A549 (cell line): ENCODE measurements at regions not wholly inside any gene's neighbourhood (a gene's known extent, or its start where the extent isn't known, plus 50 kb on each side); places are given as distances from the start of the nearest gene placed in this dataset.

ENCODE experiments used
- ATAC-seq, 2 experiments: fragments of 200-7000 bp in 1 of 2; fragments of >200 bp in 1 of 2; cut with Nextera tagmentation in 1 of 2; cut with Tn5 transposase in 1 of 2; 3 replicates each; pipeline versions ENCODE4 v1.8.0 to v1.9.1; 2018 to 2020; ENCODE audit warnings: mild to moderate bottlenecking in 1 of 2, moderate library complexity in 1 of 2
- CTCF ChIA-PET: fragments of 300-600 bp; sonication (Branson Sonifier 250); formaldehyde crosslinking; extraction: SDS; loops from one replicate; lab custom pipeline; 2021; ENCODE audit warnings: antibody characterized with exemption, inconsistent platforms; lab: Yijun Ruan, JAX
- POLR2A ChIA-PET: fragments of 350-600 bp; formaldehyde crosslinking; extraction: SDS; loops from one replicate; lab custom pipeline; 2021; ENCODE audit warnings: antibody characterized with exemption, inconsistent platforms; lab: Yijun Ruan, JAX
- DNase-seq, 2 experiments: peaks; one replicate each; pipeline versions ENCODE4 v3.0.0 to v3.0.0-alpha.2; 2011 to 2016; ENCODE audit warnings: low read depth in 1 of 2, low spot score in 1 of 2
- FAIRE-seq: peaks from 2 replicates; lab custom pipeline; 2011; peaks lifted over from hg19 to GRCh38; lab: Jason Lieb, UNC
- H3K27ac ChIP-seq, 2 experiments: fragments of >200 bp; sonication (Bioruptor Twin); formaldehyde crosslinking; 3 replicates each; pipeline ENCODE4 v1.5.1; 2016 to 2017
- H3K4me1 ChIP-seq: fragments of >200 bp; sonication (Bioruptor Twin); formaldehyde crosslinking; 3 replicates; pipeline ENCODE4 v1.6.1; 2016
- H3K4me2 ChIP-seq: fragments of >200 bp; sonication (Bioruptor Twin); formaldehyde crosslinking; 3 replicates; pipeline ENCODE4 v1.6.1; 2016
- H3K4me3 ChIP-seq: fragments of >200 bp; sonication (Bioruptor Twin); formaldehyde crosslinking; 3 replicates; pipeline ENCODE4 v1.5.1; 2016
- H3K9me3 ChIP-seq: fragments of >200 bp; sonication (Bioruptor Twin); formaldehyde crosslinking; 3 replicates; pipeline ENCODE4 v1.6.1; 2016
- BHLHE40 ChIP-seq: IDR thresholded peaks from 2 replicates; pipeline ENCODE4 v1.6.1; 2012; ENCODE audit warnings: low read depth, low read length, inconsistent platforms
- EHF ChIP-seq: fragments of 250-450 bp; sonication (Bioruptor Pico); IDR thresholded peaks from 2 replicates; pipeline ENCODE4 v1.5.0; 2020; ENCODE audit warnings: mild to moderate bottlenecking
- EHMT2 ChIP-seq: fragments of 200-600 bp; sonication (generic); IDR thresholded peaks from 2 replicates; pipeline ENCODE4 v1.6.1; 2016; ENCODE audit warnings: antibody characterized with exemption, low read depth, mild to moderate bottlenecking, moderate library complexity
- ELK1 ChIP-seq: fragments of 150-350 bp; IDR thresholded peaks from 2 replicates; pipeline ENCODE4 v1.6.1; 2014; ENCODE audit warnings: low read depth, mild to moderate bottlenecking, low read length
- ESRRA ChIP-seq: fragments of 150-350 bp; IDR thresholded peaks from 2 replicates; pipeline ENCODE4 v1.6.1; 2014; ENCODE audit warnings: mild to moderate bottlenecking, low read length, borderline replicate concordance
- FOSB ChIP-seq: fragments of 250-450 bp; sonication (Bioruptor Pico); IDR thresholded peaks from 2 replicates; pipeline ENCODE4 v1.5.0; 2020; ENCODE audit warnings: mild to moderate bottlenecking, moderate library complexity
- FOSL2 ChIP-seq, 2 experiments: fragments of 450-650 bp in 1 of 2; fragments of >200 bp in 1 of 2; sonication (Bioruptor Twin) in 1 of 2; formaldehyde crosslinking; IDR thresholded peaks; 2 replicates each; pipeline versions ENCODE4 v1.5.0 to v1.6.1; 2016 to 2020; ENCODE audit warnings: mild to moderate bottlenecking in 1 of 2, moderate library complexity in 1 of 2
- FOXS1 ChIP-seq: fragments of 250-450 bp; sonication (Bioruptor Pico); IDR thresholded peaks from 2 replicates; pipeline ENCODE4 v1.5.0; 2020; ENCODE audit warnings: mild to moderate bottlenecking, moderate library complexity
- GATA3 ChIP-seq: IDR thresholded peaks from 2 replicates; pipeline ENCODE4 v1.6.1; 2012; ENCODE audit warnings: borderline replicate concordance
- HDAC2 ChIP-seq: fragments of 200-600 bp; sonication (generic); IDR thresholded peaks from 2 replicates; pipeline ENCODE4 v1.6.1; 2016
- HEYL ChIP-seq: fragments of 250-450 bp; sonication (Bioruptor Pico); IDR thresholded peaks from 2 replicates; pipeline ENCODE4 v1.8.0; 2021; ENCODE audit warnings: mild to moderate bottlenecking, moderate library complexity
- HMGXB4 ChIP-seq: fragments of 250-450 bp; sonication (Bioruptor Pico); IDR thresholded peaks from 2 replicates; pipeline ENCODE4 v1.5.0; 2021; ENCODE audit warnings: mild to moderate bottlenecking, moderate library complexity, borderline replicate concordance
- KDM1A ChIP-seq: fragments of 200-600 bp; sonication (generic); IDR thresholded peaks from 2 replicates; pipeline ENCODE4 v1.6.1; 2016; ENCODE audit warnings: low read depth, mild to moderate bottlenecking
- KDM5A ChIP-seq: fragments of 200-600 bp; sonication (generic); IDR thresholded peaks from 2 replicates; pipeline ENCODE4 v1.6.1; 2016; ENCODE audit warnings: antibody characterized with exemption, mild to moderate bottlenecking
- MAFK ChIP-seq: fragments of 450-650 bp; IDR thresholded peaks from 2 replicates; pipeline ENCODE4 v1.6.1; 2014; ENCODE audit not compliant: partially characterized antibody
- NR3C1 ChIP-seq: fragments of >200 bp; sonication (Bioruptor Twin); formaldehyde crosslinking; IDR thresholded peaks from 3 replicates; pipeline ENCODE4 v1.6.1; 2017
- PHF8 ChIP-seq: fragments of 200-600 bp; sonication (generic); IDR thresholded peaks from 2 replicates; pipeline ENCODE4 v1.6.1; 2016; ENCODE audit warnings: low read depth, mild to moderate bottlenecking, antibody characterized with exemption, moderate library complexity, borderline replicate concordance
- POLR2A ChIP-seq: IDR thresholded peaks from 2 replicates; pipeline ENCODE4 v1.6.1; 2012; ENCODE audit warnings: mild to moderate bottlenecking, low read length
- POLR2AphosphoS2 ChIP-seq: conservative IDR thresholded peaks from 2 replicates; pipeline ENCODE4 v1.6.1; 2012; ENCODE audit warnings: low read length, improper control_type of control experiment, inconsistent platforms
- RFX5 ChIP-seq: fragments of 450-650 bp; IDR thresholded peaks from 2 replicates; pipeline ENCODE4 v1.7.1; 2014; ENCODE audit warnings: antibody characterized with exemption, mild to moderate bottlenecking, moderate library complexity
- RNF2 ChIP-seq: fragments of 200-600 bp; sonication (generic); IDR thresholded peaks from 2 replicates; pipeline ENCODE4 v1.6.1; 2016; ENCODE audit warnings: low read depth, mild to moderate bottlenecking, antibody characterized with exemption, moderate library complexity, borderline replicate concordance
- TFCP2L1 ChIP-seq: fragments of 250-450 bp; sonication (Bioruptor Pico); IDR thresholded peaks from 2 replicates; pipeline ENCODE4 v1.5.0; 2021; ENCODE audit warnings: mild to moderate bottlenecking
- ZC3H11A ChIP-seq: fragments of 450-650 bp; IDR thresholded peaks from 2 replicates; pipeline ENCODE4 v1.6.1; 2014; ENCODE audit warnings: antibody characterized with exemption, mild to moderate bottlenecking
- ZFP36 ChIP-seq: fragments of 450-650 bp; IDR thresholded peaks from 2 replicates; pipeline ENCODE4 v1.6.1; 2014; ENCODE audit warnings: borderline replicate concordance; ENCODE audit not compliant: partially characterized antibody
- WGBS: methylation state at CpG from one replicate; pipeline ENCODE4 v1.1.6; 2017; ENCODE audit errors: missing lambda C conversion rate; 5-methylcytosine and 5-hydroxymethylcytosine counted together

- no peaks in the 10 kb centered on the region for H3K9me3 ChIP-seq
- WGBS, result 4% methylated on average over 3 of the region's 3 CpGs
- no peak overlapping the region for H3K27ac ChIP-seq
- H3K4me2 ChIP-seq, result no peak overlapping the region
- TF ChIP-seq RNF2 (no peak), KDM5A (no peak), NR3C1 (no peak), FOSL2 (IDR thresholded peaks at IDR 0.05) (no peak), FOSL2 (CRISPR knock-in tag; IDR thresholded peaks at IDR 0.05) (no peak), EHF (CRISPR knock-in tag) (no peak), ELK1 (no peak), HMGXB4 (CRISPR knock-in tag) (no peak), BHLHE40 (no peak), MAFK (no peak), FOSB (CRISPR knock-in tag) (no peak), POLR2AphosphoS2 (no peak), FOXS1 (CRISPR knock-in tag) (no peak)
- POLR2A ChIA-PET, result no interaction called here
- H3K4me3 ChIP-seq, result no peak overlapping the region
- no peak for ATAC-seq
- DNase-seq, result no peak
- CTCF ChIA-PET, result interaction anchor here (3.3 kb wide), 1 partner anchor 755 kb away, joined by 11 read pairs; no protein-coding TSS in a partner anchor
- H3K4me1 ChIP-seq, result no peaks in the 10 kb centered on the region
- no peak for FAIRE-seq
Measured at GRCh38 chr5:12022444-12022843, 118.2 kb upstream of the CTNND2 start.

- ATAC-seq (no peak), FAIRE-seq (no peak), DNase-seq (no peak)
- POLR2A ChIA-PET, result no interaction called here
- Histone ChIP-seq H3K4me3 (no peak overlapping the region), H3K4me1 (no peaks in the 10 kb centered on the region), H3K9me3 (no peaks in the 10 kb centered on the region; the same call in 2 of the 3 replicates), H3K4me2 (no peak overlapping the region), H3K27ac (no peak overlapping the region)
- CTCF ChIA-PET, result no interaction called here
- TF ChIP-seq ELK1, result no peak
- TF ChIP-seq ZFP36, result no peak
- TF ChIP-seq GATA3, result no peak
- no peak for TF ChIP-seq PHF8
- TF ChIP-seq POLR2A, result no peak
- TF ChIP-seq BHLHE40, result no peak
- no peak for TF ChIP-seq TFCP2L1 (CRISPR knock-in tag)
- TF ChIP-seq EHMT2, result no peak
- TF ChIP-seq KDM1A, result no peak
- no peak for TF ChIP-seq HDAC2
- no peak for TF ChIP-seq RNF2
- TF ChIP-seq RFX5, result no peak
- no peak for TF ChIP-seq HEYL (CRISPR knock-in tag)
- no peak for TF ChIP-seq ESRRA
- no peak for TF ChIP-seq ZC3H11A
- WGBS, result 2% methylated on average over 1 of the region's 1 CpG
Measured at GRCh38 chr5:12019306-12019705, 115.1 kb upstream of the CTNND2 start.
